ENCODE measurements at regions not wholly inside any gene's neighbourhood (a gene's known extent, or its start where the extent isn't known, plus 50 kb on each side); places are given as distances from the start of the nearest gene placed in this dataset.

DNA sequence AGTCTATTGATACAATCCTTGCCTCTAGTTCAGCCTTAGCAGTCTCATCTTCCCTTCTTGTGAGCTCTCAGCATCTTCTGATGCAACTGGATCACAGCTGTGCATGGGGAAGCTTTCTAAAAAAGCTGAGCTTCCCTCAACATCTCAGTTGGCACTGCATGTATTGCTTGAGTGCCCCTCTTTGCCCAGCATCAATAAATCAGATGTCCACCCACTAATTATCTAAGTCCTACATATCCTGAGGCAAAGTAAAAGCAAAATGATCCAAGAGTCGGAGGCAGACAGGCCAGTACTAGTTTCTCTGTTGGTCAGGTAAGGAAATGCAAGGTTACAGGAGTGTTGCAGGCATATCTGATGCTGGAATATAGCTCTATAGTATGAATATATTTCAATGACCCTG lies 334.5 kb upstream of the NCAM1 start:
- BruUV-seq (replicated peaks) = no TSS peak
- POLR2A ChIA-PET = no interaction called here
- in situ Hi-C loops (cut with HindIII; ENCODE audit: low pct_unique_long_range_greater_than_20kb, low sequenced_read_pairs) = no loop called here

DNA sequence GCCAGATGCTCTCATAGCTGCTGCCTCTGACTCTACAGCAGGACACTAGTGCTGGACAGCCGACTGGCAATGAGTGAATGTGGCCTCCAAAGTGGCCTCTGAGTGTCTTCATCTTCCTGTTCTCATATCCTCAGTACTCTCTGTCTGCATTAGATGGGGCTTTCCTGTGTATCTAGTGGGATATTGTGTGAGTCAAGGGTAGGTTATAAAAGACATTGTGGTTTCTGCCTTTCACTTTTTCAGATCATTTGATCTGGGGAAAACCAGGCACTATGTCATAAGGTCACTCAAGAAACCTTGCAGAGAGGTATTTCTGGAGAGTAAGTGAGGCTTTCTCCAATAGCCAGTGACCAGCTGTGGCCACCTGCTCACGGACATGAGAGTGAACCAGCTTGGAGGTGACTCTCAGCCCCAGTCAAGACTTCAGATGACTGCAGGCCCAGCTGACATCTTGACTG lies 333.6 kb upstream of the NCAM1 start:
- POLR2A ChIA-PET = no interaction called here
- no peaks in the 10 kb centered on the region for H3K27me3 ChIP-seq (ENCODE audit: control insufficient read depth, insufficient read depth, low read length)
- H3K4me1 ChIP-seq (ENCODE audit: control insufficient read depth, insufficient read depth, low read length) = no peaks in the 10 kb centered on the region
- no peaks in the 10 kb centered on the region for H3K9me3 ChIP-seq (ENCODE audit: control insufficient read depth, insufficient read depth, low read depth, low read length)
- in situ Hi-C loops (cut with HindIII; ENCODE audit: low pct_unique_long_range_greater_than_20kb, low sequenced_read_pairs) = no loop called here
- H3K4me3 ChIP-seq (ENCODE audit: low read depth in 2 of 2, low read length in 2 of 2) = no peak overlapping the region
- TF ChIP-seq, protein P1, sequence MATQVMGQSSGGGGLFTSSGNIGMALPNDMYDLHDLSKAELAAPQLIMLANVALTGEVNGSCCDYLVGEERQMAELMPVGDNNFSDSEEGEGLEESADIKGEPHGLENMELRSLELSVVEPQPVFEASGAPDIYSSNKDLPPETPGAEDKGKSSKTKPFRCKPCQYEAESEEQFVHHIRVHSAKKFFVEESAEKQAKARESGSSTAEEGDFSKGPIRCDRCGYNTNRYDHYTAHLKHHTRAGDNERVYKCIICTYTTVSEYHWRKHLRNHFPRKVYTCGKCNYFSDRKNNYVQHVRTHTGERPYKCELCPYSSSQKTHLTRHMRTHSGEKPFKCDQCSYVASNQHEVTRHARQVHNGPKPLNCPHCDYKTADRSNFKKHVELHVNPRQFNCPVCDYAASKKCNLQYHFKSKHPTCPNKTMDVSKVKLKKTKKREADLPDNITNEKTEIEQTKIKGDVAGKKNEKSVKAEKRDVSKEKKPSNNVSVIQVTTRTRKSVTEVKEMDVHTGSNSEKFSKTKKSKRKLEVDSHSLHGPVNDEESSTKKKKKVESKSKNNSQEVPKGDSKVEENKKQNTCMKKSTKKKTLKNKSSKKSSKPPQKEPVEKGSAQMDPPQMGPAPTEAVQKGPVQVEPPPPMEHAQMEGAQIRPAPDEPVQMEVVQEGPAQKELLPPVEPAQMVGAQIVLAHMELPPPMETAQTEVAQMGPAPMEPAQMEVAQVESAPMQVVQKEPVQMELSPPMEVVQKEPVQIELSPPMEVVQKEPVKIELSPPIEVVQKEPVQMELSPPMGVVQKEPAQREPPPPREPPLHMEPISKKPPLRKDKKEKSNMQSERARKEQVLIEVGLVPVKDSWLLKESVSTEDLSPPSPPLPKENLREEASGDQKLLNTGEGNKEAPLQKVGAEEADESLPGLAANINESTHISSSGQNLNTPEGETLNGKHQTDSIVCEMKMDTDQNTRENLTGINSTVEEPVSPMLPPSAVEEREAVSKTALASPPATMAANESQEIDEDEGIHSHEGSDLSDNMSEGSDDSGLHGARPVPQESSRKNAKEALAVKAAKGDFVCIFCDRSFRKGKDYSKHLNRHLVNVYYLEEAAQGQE (IDR thresholded peaks at IDR 0.05; ENCODE audit: insufficient read depth in 1 of 2, low read depth in 2 of 2, low read length in 1 of 2) = no peak
- no peak for TF ChIP-seq POLR2AphosphoS5 (IDR thresholded peaks at IDR 0.05; ENCODE audit: low read depth, low read length)
- no peak for TF ChIP-seq SIN3A (IDR thresholded peaks at IDR 0.05; ENCODE audit: borderline replicate concordance, insufficient read depth, low read depth, low read length)
- TF ChIP-seq TCF7L2 (IDR thresholded peaks at IDR 0.05; ENCODE audit: low read depth, low read length) = no peak
- TF ChIP-seq, protein P2, sequence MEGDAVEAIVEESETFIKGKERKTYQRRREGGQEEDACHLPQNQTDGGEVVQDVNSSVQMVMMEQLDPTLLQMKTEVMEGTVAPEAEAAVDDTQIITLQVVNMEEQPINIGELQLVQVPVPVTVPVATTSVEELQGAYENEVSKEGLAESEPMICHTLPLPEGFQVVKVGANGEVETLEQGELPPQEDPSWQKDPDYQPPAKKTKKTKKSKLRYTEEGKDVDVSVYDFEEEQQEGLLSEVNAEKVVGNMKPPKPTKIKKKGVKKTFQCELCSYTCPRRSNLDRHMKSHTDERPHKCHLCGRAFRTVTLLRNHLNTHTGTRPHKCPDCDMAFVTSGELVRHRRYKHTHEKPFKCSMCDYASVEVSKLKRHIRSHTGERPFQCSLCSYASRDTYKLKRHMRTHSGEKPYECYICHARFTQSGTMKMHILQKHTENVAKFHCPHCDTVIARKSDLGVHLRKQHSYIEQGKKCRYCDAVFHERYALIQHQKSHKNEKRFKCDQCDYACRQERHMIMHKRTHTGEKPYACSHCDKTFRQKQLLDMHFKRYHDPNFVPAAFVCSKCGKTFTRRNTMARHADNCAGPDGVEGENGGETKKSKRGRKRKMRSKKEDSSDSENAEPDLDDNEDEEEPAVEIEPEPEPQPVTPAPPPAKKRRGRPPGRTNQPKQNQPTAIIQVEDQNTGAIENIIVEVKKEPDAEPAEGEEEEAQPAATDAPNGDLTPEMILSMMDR (IDR thresholded peaks at IDR 0.05) = no peak
- intact Hi-C loops (cut with micrococcal nuclease; ENCODE audit: unreplicated experiment) = no loop called here
- ATAC-seq = no peak
- CTCF ChIA-PET = no interaction called here
- BruUV-seq (replicated peaks) = no TSS peak
- H3K27ac ChIP-seq (ENCODE audit: low read length) = no peak overlapping the region
- DNase-seq (ENCODE audit: low read depth, low spot score) = no peak
- H3K36me3 ChIP-seq (ENCODE audit: control insufficient read depth, insufficient read depth, low read length) = no peaks in the 10 kb centered on the region

More for the DNA sequence above, 334.5 kb upstream of the NCAM1 start:
- no peaks in the 10 kb centered on the region for H3K4me1 ChIP-seq (ENCODE audit: control insufficient read depth, insufficient read depth, low read length)
- H3K4me3 ChIP-seq (ENCODE audit: low read depth in 2 of 2, low read length in 2 of 2) = no peak overlapping the region
- H3K27me3 ChIP-seq (ENCODE audit: control insufficient read depth, insufficient read depth, low read length) = no peaks in the 10 kb centered on the region
- CTCF ChIA-PET = no interaction called here
- intact Hi-C loops (cut with micrococcal nuclease; ENCODE audit: unreplicated experiment) = no loop called here
- no peaks in the 10 kb centered on the region for H3K36me3 ChIP-seq (ENCODE audit: control insufficient read depth, insufficient read depth, low read length)
- H3K27ac ChIP-seq (ENCODE audit: low read length) = no peak overlapping the region
- TF ChIP-seq TCF7L2 (IDR thresholded peaks at IDR 0.05; ENCODE audit: low read depth, low read length) (no peak), SIN3A (IDR thresholded peaks at IDR 0.05; ENCODE audit: borderline replicate concordance, insufficient read depth, low read depth, low read length) (no peak), POLR2AphosphoS5 (IDR thresholded peaks at IDR 0.05; ENCODE audit: low read depth, low read length) (no peak)
- TF ChIP-seq, protein P1 (IDR thresholded peaks at IDR 0.05; ENCODE audit: insufficient read depth in 1 of 2, low read depth in 2 of 2, low read length in 1 of 2) = no peak
- TF ChIP-seq, protein P2 (IDR thresholded peaks at IDR 0.05) = no peak
- DNase-seq (ENCODE audit: low read depth, low spot score) = no peak
- no peak for ATAC-seq
- H3K9me3 ChIP-seq (ENCODE audit: control insufficient read depth, insufficient read depth, low read depth, low read length) = no peaks in the 10 kb centered on the region
